Stimulated activated naive B cell treated with anti-CD40 and anti-IgM and Interleukin-4, amounts not matched to agents 10 μg/mL and 1 μg/mL and 100 μg/mL, for 72 hours (primary cell): ENCODE measurements at regions not wholly inside any gene's neighbourhood (a gene's known extent, or its start where the extent isn't known, plus 50 kb on each side); places are given as distances from the start of the nearest gene placed in this dataset.

ENCODE experiments used
- ATAC-seq, 2 donors: fragments of 150-1000 bp; cut with Tn5 transposase; replicated peaks; 2 replicates each; pipeline ENCODE4 v1.10.0; 2021; ENCODE audit warnings: moderate library complexity in 1 of 2
- DNase-seq: peaks from one replicate; pipeline ENCODE4 v3.0.0; 2021
- H3K27ac Mint-ChIP-seq: one replicate; pipeline ENCODE4 v1.8.0; 2022; ENCODE audit warnings: mild to moderate bottlenecking, mixed read lengths
- H3K27me3 Mint-ChIP-seq, 2 donors: one replicate each; pipeline ENCODE4 v1.8.0; 2022; ENCODE audit warnings: mixed read lengths in 2 of 2
- H3K36me3 Mint-ChIP-seq, 2 donors: one replicate each; pipeline ENCODE4 v1.8.0; 2022; ENCODE audit warnings: mixed read lengths in 2 of 2, mild to moderate bottlenecking in 1 of 2
- H3K4me1 Mint-ChIP-seq, 2 donors: one replicate each; pipeline ENCODE4 v1.8.0; 2022; ENCODE audit warnings: mixed read lengths in 2 of 2, mild to moderate bottlenecking in 1 of 2
- H3K4me3 Mint-ChIP-seq, 2 donors: one replicate each; pipeline ENCODE4 v1.8.0; 2022; ENCODE audit warnings: mild to moderate bottlenecking in 2 of 2, mixed read lengths in 2 of 2, moderate library complexity in 1 of 2
- H3K9me3 Mint-ChIP-seq, 2 donors: one replicate each; pipeline ENCODE4 v1.8.0; 2022; ENCODE audit warnings: mixed read lengths in 2 of 2, mild to moderate bottlenecking in 1 of 2

DNA sequence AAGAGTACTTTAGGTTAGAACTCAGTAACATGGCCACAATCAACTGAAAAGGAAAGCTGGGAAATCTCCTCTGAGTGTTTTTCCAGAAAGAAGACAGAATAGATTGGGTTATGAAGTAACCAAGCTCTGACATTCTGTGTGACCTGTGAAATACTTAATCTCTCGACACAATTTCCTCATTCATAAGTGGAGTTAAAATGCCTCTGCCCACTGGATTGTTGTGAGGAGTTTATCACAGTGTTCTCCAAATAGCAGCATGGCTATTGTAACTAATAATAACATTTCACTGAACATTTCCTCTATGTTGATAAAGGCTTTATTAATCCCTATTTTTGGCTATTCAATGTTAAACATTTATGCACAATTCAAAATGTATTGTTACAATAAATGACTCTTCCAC lies 311.0 kb downstream of the GABRB2 start:
- Mint-ChIP-seq H3K4me1 (no peaks in the 10 kb centered on the region), H3K27me3 (no peaks in the 10 kb centered on the region), H3K4me3 (no peak overlapping the region), H3K9me3 (peaks cover 0 to 2% of the 10 kb centered on the region in 2 donors), H3K36me3 (no peaks in the 10 kb centered on the region), H3K27ac (no peak overlapping the region)
- ATAC-seq (no peak), DNase-seq (no peak)

DNA sequence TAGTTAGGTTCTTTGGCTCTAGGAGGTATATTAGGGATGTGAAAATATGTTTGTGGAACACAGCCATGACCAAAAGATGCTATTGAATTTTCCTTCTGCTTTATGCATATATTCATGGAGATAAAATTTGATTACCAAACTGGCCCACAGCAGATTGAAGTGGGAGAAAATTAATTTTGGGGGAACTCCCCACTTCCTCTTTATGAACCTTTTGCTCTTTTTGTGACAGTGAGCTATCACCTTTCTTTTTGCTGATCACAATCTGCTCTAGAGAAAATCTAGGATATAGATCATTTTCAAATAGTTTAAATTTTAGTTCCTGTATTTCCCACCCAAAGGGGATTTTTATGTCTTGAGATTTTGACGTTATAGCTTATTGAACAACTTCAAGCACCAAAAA lies 313.0 kb downstream of the GABRB2 start:
- Mint-ChIP-seq H3K4me3 (no peak overlapping the region), H3K36me3 (no peaks in the 10 kb centered on the region)

DNA sequence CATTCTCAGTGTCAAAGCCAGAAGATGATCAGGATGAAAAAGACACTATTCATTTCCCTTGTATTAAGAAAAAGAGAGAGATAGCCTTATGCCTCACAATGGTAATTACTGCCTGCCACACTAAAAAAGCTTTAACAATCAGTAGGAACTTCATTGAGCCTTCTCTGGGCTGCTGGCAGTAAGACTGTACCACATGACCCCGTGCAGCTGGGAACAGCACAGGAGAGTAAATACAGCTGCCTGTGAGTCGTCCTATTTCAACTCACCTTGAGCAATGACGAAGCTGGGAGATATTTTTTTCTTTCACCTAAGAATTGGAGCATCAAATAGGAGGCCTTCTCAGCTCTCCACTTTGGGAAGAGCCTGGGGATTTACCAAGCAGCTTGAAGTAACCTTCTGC lies 316.3 kb downstream of the GABRB2 start:
- no peaks in the 10 kb centered on the region for H3K4me1 Mint-ChIP-seq
- DNase-seq: no peak
- no peak overlapping the region for H3K4me3 Mint-ChIP-seq
- no peaks in the 10 kb centered on the region for H3K27me3 Mint-ChIP-seq
- no peak overlapping the region for H3K27ac Mint-ChIP-seq
- ATAC-seq: no peak
- H3K36me3 Mint-ChIP-seq: no peaks in the 10 kb centered on the region
- no peaks in the 10 kb centered on the region for H3K9me3 Mint-ChIP-seq

More for the DNA sequence above, 313.0 kb downstream of the GABRB2 start:
- no peaks in the 10 kb centered on the region for H3K9me3 Mint-ChIP-seq
- H3K27ac Mint-ChIP-seq: no peak overlapping the region
- no peaks in the 10 kb centered on the region for H3K27me3 Mint-ChIP-seq
- DNase-seq: no peak
- no peaks in the 10 kb centered on the region for H3K4me1 Mint-ChIP-seq
- ATAC-seq: no peak

GRCh38 chr5:161219816-161220215 lies 326.7 kb downstream of the GABRB2 start:
- H3K4me3 Mint-ChIP-seq: no peak overlapping the region
- H3K27ac Mint-ChIP-seq: no peak overlapping the region
- no peak for DNase-seq
- no peaks in the 10 kb centered on the region for H3K36me3 Mint-ChIP-seq
- ATAC-seq: no peak
- no peaks in the 10 kb centered on the region for H3K27me3 Mint-ChIP-seq
- peaks cover 9 to 12% of the 10 kb centered on the region in 2 donors for H3K9me3 Mint-ChIP-seq
- H3K4me1 Mint-ChIP-seq: no peaks in the 10 kb centered on the region

GRCh38 chr5:161216877-161217276 lies 329.6 kb downstream of the GABRB2 start:
- ATAC-seq (no peak), DNase-seq (no peak)
- H3K4me1 Mint-ChIP-seq: no peaks in the 10 kb centered on the region
- H3K27ac Mint-ChIP-seq: no peak overlapping the region
- H3K9me3 Mint-ChIP-seq: peaks cover 7% of the 10 kb centered on the region in 2 donors
- H3K36me3 Mint-ChIP-seq: no peaks in the 10 kb centered on the region
- H3K27me3 Mint-ChIP-seq: no peaks in the 10 kb centered on the region
- no peak overlapping the region for H3K4me3 Mint-ChIP-seq

- no peak overlapping the region for H3K27ac Mint-ChIP-seq
- no peaks in the 10 kb centered on the region for H3K36me3 Mint-ChIP-seq
- H3K4me1 Mint-ChIP-seq: no peaks in the 10 kb centered on the region
- ATAC-seq (no peak), DNase-seq (no peak)
- no peak overlapping the region for H3K4me3 Mint-ChIP-seq
- no peaks in the 10 kb centered on the region for H3K9me3 Mint-ChIP-seq
- H3K27me3 Mint-ChIP-seq: no peaks in the 10 kb centered on the region
These were observed 334.3 kb downstream of the GABRB2 start for GRCh38 chr5:161212123-161212712.

DNA sequence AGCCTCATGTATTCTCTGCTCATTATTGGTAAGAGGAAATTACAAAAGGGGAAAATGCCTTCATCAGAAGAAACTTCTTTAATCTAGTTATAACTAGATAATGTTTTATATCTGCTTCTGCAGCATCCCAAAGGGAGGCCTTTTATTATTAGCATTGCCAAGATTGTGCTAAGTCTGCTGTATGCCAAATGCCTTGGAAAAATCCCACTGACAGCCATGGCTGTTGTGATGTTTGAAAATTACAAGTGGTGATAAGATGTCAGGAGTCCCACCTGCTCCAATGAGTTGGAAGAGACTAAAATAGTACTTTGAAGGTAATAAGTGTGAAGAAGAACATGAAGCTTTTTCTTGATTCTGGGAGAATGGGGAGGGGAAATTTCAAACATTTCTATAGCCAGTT lies 345.0 kb downstream of the GABRB2 start:
- Mint-ChIP-seq H3K9me3 (peaks cover 0 to 11% of the 10 kb centered on the region in 2 donors), H3K36me3 (no peaks in the 10 kb centered on the region), H3K27ac (no peak overlapping the region), H3K27me3 (no peaks in the 10 kb centered on the region), H3K4me3 (no peak overlapping the region), H3K4me1 (no peaks in the 10 kb centered on the region)
- no peak for DNase-seq
- no peak for ATAC-seq

DNA sequence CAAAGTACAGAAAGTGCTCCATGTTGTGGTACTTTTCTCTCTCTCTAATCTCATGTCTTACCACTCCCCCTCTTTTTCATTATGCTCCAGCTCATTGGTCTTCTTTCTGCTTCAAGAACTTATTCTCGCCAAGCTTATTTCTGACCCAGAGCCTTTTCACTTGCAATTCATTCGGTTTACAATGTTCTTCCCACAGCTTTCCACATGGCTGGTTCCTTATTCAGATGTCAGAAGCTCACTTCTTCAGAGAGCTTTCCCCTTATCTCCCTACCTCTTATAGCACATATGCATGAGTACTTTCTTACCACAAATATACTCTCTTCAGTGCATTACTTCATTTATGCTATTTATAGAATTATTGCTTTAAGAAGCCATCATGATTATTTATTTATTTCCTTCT lies 338.8 kb upstream of the ATP10B start:
- Mint-ChIP-seq H3K9me3 (peaks cover 0 to 1% of the 10 kb centered on the region in 2 donors), H3K27ac (no peak overlapping the region), H3K27me3 (no peaks in the 10 kb centered on the region), H3K4me1 (no peaks in the 10 kb centered on the region), H3K36me3 (no peaks in the 10 kb centered on the region), H3K4me3 (no peak overlapping the region)
- DNase-seq: no peak
- ATAC-seq: no peak

DNA sequence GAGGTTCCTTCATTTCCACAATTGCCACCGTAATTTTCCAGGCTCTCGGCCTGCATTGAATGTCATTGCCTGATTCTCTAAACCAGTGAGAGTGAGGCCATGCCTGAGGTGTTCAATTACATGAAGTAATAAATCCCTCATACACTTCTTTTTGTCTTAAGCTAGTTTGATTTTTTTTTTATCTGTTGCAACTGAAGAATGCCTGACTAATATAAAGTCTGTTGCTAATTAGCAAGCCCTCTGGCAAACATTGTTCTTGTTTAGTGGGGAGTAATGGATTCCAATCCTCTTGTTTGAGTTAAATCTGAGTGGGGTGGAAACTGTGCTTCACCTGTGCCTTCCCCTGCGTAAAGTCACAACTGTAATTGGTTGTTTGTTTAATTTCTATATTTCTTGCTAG lies 338.1 kb upstream of the ATP10B start:
- no peaks in the 10 kb centered on the region for H3K4me1 Mint-ChIP-seq
- DNase-seq (no peak), ATAC-seq (no peak)
- H3K9me3 Mint-ChIP-seq: peaks cover 0 to 2% of the 10 kb centered on the region in 2 donors
- H3K27ac Mint-ChIP-seq: no peak overlapping the region
- no peak overlapping the region for H3K4me3 Mint-ChIP-seq
- no peaks in the 10 kb centered on the region for H3K36me3 Mint-ChIP-seq
- H3K27me3 Mint-ChIP-seq: no peaks in the 10 kb centered on the region

- H3K4me3 Mint-ChIP-seq: no peak overlapping the region
- H3K9me3 Mint-ChIP-seq: peaks cover 0 to 2% of the 10 kb centered on the region in 2 donors
- H3K4me1 Mint-ChIP-seq: no peaks in the 10 kb centered on the region
- H3K27me3 Mint-ChIP-seq: no peaks in the 10 kb centered on the region
- no peak for DNase-seq
- no peaks in the 10 kb centered on the region for H3K36me3 Mint-ChIP-seq
- H3K27ac Mint-ChIP-seq: no peak overlapping the region
- no peak for ATAC-seq
These were observed 337.4 kb upstream of the ATP10B start for GRCh38 chr5:161189452-161189851.

DNA sequence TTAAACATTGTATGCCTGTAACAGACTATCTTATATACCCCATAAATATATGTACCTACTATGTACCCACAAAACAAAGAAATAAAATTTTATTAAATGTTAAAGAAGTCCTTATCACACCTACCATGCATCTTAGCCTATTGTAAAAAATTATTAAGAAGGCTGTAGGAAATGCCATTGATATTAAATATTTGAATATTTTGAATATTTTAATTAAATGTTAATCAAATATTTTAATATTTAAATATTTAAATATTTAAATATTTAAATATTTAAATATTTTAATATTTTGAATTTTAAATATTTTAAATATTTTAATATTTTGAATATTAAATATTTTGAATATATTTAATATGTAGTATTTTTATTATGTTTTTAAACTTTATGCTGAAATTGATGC lies 331.5 kb upstream of the ATP10B start:
- Mint-ChIP-seq H3K27me3 (peaks cover 7% of the 10 kb centered on the region in 2 donors), H3K27ac (no peak overlapping the region), H3K9me3 (peaks cover 0 to 8% of the 10 kb centered on the region in 2 donors), H3K4me1 (no peaks in the 10 kb centered on the region), H3K4me3 (no peak overlapping the region), H3K36me3 (no peaks in the 10 kb centered on the region)
- no peak for DNase-seq
- no peak for ATAC-seq

DNA sequence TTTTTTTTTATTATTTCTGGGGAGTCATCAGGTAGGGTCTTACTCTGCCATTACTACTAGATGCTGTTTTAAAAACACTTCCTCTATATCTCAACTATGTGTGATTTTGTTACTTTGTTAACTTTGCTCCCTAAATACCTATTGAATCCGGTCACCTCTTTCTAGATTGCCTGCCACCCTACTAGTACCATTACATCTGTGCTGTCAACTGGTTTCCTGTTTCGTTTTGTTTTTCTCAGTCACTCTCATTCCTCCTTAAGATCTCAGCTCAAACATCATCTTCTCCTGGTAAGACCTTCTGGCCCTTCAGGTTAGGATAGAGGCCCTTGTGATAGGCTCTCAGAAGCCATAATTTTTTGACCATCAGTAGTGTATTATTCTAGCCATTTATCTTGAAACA lies 324.2 kb upstream of the ATP10B start:
- Mint-ChIP-seq H3K4me1 (no peaks in the 10 kb centered on the region), H3K9me3 (peaks cover 0 to 2% of the 10 kb centered on the region in 2 donors), H3K27ac (no peak overlapping the region), H3K4me3 (no peak overlapping the region), H3K36me3 (no peaks in the 10 kb centered on the region), H3K27me3 (peaks cover 7% of the 10 kb centered on the region in 2 donors)
- DNase-seq (no peak), ATAC-seq (no peak)

DNA sequence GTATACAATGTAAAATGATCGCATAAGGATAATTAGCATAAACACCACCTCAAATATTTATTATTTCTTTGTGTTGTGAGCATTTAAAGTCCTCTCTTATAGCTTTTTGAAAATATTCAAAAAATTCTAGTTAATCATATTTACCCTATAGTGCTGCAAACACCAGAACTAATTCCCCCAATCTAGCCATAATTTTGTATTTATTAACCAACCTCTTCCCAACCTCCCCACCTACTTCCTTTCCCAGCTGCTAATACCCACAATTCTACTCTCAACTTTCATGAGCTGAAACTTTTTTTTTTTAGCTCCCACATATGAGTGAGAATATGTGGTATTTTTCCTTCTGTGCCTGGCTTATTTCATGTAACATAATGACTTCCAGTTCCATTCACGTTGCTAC lies 317.8 kb upstream of the ATP10B start:
- Mint-ChIP-seq H3K27ac (no peak overlapping the region), H3K4me1 (no peaks in the 10 kb centered on the region), H3K36me3 (no peaks in the 10 kb centered on the region), H3K9me3 (peaks cover 3 to 4% of the 10 kb centered on the region in 2 donors), H3K4me3 (no peak overlapping the region), H3K27me3 (no peaks in the 10 kb centered on the region)
- no peak for DNase-seq
- ATAC-seq: no peak

- Mint-ChIP-seq H3K27ac (no peak overlapping the region), H3K27me3 (no peaks in the 10 kb centered on the region), H3K9me3 (peaks cover 4 to 5% of the 10 kb centered on the region in 2 donors), H3K4me1 (no peaks in the 10 kb centered on the region), H3K4me3 (no peak overlapping the region), H3K36me3 (no peaks in the 10 kb centered on the region)
- no peak for ATAC-seq
- DNase-seq: no peak
These were observed 315.2 kb upstream of the ATP10B start for GRCh38 chr5:161167016-161167767.

DNA sequence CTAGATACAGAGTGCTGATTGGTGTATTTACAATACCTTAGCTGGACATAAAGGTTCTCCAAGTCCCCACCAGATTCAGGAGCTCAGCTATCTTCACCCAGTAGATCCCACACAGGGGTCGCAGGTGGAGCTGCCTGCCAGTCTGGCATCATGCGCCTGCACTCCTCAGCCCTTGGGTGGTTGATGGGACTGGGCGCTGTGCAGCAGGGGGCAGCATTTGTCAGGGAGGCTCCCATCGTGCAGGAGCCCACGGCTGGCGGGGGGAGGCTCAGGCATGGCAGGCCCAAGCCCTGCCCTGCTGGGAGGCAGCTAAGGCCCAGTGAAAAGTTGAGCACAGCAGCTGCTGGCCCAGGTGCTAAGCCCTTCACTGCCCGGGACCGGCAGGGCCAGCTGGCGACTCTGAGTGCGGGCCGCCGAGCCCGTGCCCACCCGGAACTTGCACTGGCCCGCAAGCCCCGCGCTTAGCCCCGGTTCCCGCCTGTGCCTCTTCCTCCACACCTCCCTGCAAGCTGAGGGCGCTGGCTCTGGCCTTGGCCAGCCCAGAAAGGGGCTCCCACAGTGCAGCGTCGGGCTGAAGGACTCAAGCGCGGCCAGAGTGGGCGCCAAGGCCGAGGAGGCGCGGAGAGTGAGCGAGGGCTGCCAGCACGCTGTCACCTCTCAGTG lies 314.1 kb upstream of the ATP10B start:
- no peaks in the 10 kb centered on the region for H3K36me3 Mint-ChIP-seq
- no peak overlapping the region for H3K4me3 Mint-ChIP-seq
- H3K4me1 Mint-ChIP-seq: no peaks in the 10 kb centered on the region
- ATAC-seq (no peak), DNase-seq (no peak)
- no peak overlapping the region for H3K27ac Mint-ChIP-seq
- H3K9me3 Mint-ChIP-seq: peaks cover 4 to 5% of the 10 kb centered on the region in 2 donors
- no peaks in the 10 kb centered on the region for H3K27me3 Mint-ChIP-seq
